GM12864 (cell line): ENCODE measurements at regions not wholly inside any gene's neighbourhood (a gene's known extent, or its start where the extent isn't known, plus 50 kb on each side); places are given as distances from the start of the nearest gene placed in this dataset.

ENCODE experiments used
- DNase-seq: peaks from one replicate; pipeline ENCODE4 v3.0.0-alpha.2; 2011; ENCODE audit warnings: low read depth
- H3K4me3 ChIP-seq: 2 replicates; pipeline ENCODE4 v1.5.1; 2011; ENCODE audit warnings: mild to moderate bottlenecking, low read depth, low read length, control low read depth
- CTCF ChIP-seq: IDR thresholded peaks from 2 replicates; pipeline ENCODE4 v1.5.1; 2011; ENCODE audit warnings: low read depth, mild to moderate bottlenecking, moderate library complexity, low read length, control low read depth, inconsistent platforms; ENCODE audit errors: missing control alignments

GRCh38 chr15:47565949-47566348 lies 151.4 kb upstream of the SEMA6D start:
- no peak for TF ChIP-seq CTCF
- DNase-seq = no peak

GRCh38 chr15:47566610-47567009 lies 150.7 kb upstream of the SEMA6D start:
- TF ChIP-seq CTCF = no peak
- DNase-seq = no peak
- H3K4me3 ChIP-seq = no peak overlapping the region

More at GRCh38 chr15:47565949-47566348, 151.4 kb upstream of the SEMA6D start:
- H3K4me3 ChIP-seq = no peak overlapping the region

DNA sequence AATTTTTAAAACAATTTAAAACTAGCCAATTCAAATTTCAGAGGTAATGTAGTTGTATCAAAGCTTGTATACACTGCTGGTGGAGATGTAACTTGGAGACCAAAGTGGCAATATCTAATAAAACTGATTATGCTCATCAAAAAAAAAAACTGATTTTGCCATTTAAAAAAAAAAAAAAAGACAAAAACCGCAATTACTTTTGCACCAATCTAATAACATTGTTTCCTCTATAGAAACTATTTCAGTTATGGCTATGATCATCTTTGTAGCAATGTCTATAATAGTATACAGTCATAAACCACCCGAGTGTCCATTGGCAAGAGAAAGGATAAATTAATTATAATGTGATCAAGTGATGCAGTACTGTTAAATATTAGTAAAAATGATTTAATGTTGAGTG lies 149.3 kb upstream of the SEMA6D start:
- no peak overlapping the region for H3K4me3 ChIP-seq
- no peak for TF ChIP-seq CTCF

DNA sequence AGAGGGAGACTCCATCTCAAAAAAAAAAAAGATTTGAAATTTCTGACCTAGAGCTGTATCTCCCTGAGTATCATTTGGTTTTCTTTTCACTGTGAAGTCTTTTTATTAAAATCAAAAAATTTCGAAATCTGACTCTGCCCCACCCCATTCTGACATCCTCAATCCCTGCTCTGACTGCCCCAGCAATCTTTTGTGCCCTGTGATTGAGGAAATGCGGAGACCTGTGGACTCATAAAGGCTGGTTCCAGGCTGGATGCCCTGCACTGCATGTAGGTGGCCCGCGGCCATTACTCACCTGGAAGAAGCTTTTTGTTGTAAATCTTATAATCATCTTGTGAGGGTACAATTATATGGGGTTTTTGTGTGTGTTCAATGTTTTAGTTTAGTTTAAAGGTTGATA lies 147.3 kb upstream of the SEMA6D start:
- no peak overlapping the region for H3K4me3 ChIP-seq
- no peak for TF ChIP-seq CTCF
- DNase-seq = no peak

More for the DNA sequence above, 149.3 kb upstream of the SEMA6D start:
- DNase-seq = no peak

GRCh38 chr15:47570451-47570850 lies 146.9 kb upstream of the SEMA6D start:
- H3K4me3 ChIP-seq = no peak overlapping the region
- no peak for TF ChIP-seq CTCF
- no peak for DNase-seq

- H3K4me3 ChIP-seq = no peak overlapping the region
- no peak for DNase-seq
- no peak for TF ChIP-seq CTCF
Observed at GRCh38 chr15:47570881-47571640, 146.2 kb upstream of the SEMA6D start.

GRCh38 chr15:47573673-47574072 lies 143.6 kb upstream of the SEMA6D start:
- TF ChIP-seq CTCF = no peak
- DNase-seq = no peak
- no peak overlapping the region for H3K4me3 ChIP-seq
